BE2C (cell line): ENCODE measurements at regions not wholly inside any gene's neighbourhood (a gene's known extent, or its start where the extent isn't known, plus 50 kb on each side); places are given as distances from the start of the nearest gene placed in this dataset.

Source experiments
- DNase-seq: peaks from one replicate; pipeline ENCODE4 v3.0.0-alpha.2; 2020
- H3K27me3 ChIP-seq: fragments of 250-450 bp; sonication (Bioruptor Pico); 2 replicates; pipeline ENCODE4 v1.5.1; 2020; ENCODE audit warnings: mild to moderate bottlenecking
- H3K36me3 ChIP-seq: fragments of 250-450 bp; sonication (Bioruptor Pico); 2 replicates; pipeline ENCODE4 v1.5.1; 2020; ENCODE audit warnings: mild to moderate bottlenecking
- H3K4me1 ChIP-seq: fragments of 250-450 bp; sonication (Bioruptor Pico); 2 replicates; pipeline ENCODE4 v1.5.1; 2020
- H3K4me3 ChIP-seq: 2 replicates; pipeline ENCODE4 v1.5.1; 2011; ENCODE audit warnings: low read depth, low read length
- H3K9me3 ChIP-seq: fragments of 250-450 bp; sonication (Bioruptor Pico); 2 replicates; pipeline ENCODE4 v1.5.1; 2020
- TF ChIP-seq, protein P1 (sequence below): IDR thresholded peaks from 2 replicates; pipeline ENCODE4 v1.5.1; 2012; ENCODE audit warnings: mild to moderate bottlenecking, low read depth, low read length

DNA sequence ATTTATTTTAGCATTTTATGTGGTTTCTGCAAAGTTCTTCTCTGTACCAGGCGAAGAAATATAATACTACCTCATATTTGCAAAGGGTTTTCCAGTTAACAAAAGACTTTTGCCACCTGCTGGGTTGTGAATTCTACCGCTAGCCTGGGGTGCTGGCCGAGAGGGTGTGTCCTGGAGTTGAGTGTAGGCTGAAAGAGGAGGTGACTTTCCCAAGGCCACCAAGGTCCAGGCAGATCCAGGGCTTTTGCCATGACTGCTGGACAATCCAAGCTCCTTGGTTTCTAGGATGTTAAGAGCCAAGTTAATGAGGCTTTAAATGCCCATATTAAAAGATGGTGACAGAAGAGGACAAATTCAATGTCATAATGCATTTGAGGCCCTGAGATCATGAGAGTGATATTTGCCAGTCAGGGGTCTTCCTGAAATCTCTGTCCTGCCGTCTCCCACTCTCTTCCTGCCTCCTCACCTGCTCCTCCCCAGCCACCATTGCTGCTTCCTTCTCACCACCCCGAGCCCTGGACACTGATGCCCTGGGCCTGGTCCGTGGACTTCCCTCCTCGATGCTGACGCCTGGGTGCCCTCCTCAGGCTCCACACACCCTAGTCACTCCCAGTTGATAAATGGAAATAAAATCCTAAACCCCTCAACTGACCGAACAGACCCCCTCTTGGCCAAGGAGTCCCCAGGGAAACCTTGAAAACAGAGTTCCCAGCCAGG is 825.6 kb downstream of the TBC1D22A start:
- TF ChIP-seq, protein P1, sequence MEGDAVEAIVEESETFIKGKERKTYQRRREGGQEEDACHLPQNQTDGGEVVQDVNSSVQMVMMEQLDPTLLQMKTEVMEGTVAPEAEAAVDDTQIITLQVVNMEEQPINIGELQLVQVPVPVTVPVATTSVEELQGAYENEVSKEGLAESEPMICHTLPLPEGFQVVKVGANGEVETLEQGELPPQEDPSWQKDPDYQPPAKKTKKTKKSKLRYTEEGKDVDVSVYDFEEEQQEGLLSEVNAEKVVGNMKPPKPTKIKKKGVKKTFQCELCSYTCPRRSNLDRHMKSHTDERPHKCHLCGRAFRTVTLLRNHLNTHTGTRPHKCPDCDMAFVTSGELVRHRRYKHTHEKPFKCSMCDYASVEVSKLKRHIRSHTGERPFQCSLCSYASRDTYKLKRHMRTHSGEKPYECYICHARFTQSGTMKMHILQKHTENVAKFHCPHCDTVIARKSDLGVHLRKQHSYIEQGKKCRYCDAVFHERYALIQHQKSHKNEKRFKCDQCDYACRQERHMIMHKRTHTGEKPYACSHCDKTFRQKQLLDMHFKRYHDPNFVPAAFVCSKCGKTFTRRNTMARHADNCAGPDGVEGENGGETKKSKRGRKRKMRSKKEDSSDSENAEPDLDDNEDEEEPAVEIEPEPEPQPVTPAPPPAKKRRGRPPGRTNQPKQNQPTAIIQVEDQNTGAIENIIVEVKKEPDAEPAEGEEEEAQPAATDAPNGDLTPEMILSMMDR = no peak
- Histone ChIP-seq H3K27me3 (no peaks in the 10 kb centered on the region), H3K36me3 (no peaks in the 10 kb centered on the region), H3K4me3 (no peak overlapping the region), H3K9me3 (no peaks in the 10 kb centered on the region), H3K4me1 (no peaks in the 10 kb centered on the region)
- DNase-seq = no peak

DNA sequence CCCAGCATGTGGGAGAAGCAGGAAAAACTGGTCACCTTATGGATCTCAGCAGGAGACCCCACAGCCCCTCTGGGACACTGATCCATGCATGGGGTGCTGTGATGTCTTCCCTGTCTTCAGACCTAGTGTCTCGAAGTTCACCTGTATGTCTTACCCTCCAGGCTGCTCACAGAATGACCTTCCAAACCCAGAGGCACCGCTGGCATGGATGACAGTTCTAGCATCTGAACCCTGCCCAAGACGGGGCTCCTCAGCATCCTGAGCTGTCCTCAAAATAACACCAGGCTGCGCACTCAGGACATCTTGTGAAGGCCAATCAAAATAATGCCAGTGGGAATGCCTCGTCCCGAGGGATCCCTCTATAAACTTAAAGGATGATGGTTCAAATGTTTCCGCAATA is 824.9 kb downstream of the TBC1D22A start:
- H3K4me1 ChIP-seq = no peaks in the 10 kb centered on the region
- no peaks in the 10 kb centered on the region for H3K36me3 ChIP-seq
- TF ChIP-seq, protein P1 = no peak
- no peak for DNase-seq
- H3K27me3 ChIP-seq = no peaks in the 10 kb centered on the region
- H3K9me3 ChIP-seq = no peaks in the 10 kb centered on the region
- H3K4me3 ChIP-seq = no peak overlapping the region

DNA sequence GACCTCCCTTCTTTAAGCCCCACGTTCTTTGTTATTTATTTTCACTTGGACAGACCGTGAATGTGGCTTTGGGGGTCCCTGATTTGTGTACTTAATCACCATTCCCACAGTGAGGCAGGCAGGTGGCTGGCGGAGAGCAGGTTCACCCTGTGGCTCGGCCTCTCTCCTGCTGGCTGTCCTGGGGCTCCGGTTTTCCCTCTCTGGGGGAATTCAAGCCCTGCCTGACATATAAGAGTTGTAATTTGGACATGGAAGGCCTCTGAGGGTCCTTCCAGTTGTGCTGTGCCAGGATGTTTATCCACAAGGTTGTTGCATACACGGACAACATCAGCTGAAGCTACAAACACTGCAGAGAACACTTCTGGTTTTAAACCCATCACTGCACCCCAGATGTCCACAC is 824.5 kb downstream of the TBC1D22A start:
- no peaks in the 10 kb centered on the region for H3K4me1 ChIP-seq
- no peak overlapping the region for H3K4me3 ChIP-seq
- DNase-seq = no peak
- no peaks in the 10 kb centered on the region for H3K27me3 ChIP-seq
- no peaks in the 10 kb centered on the region for H3K36me3 ChIP-seq
- H3K9me3 ChIP-seq = no peaks in the 10 kb centered on the region
- TF ChIP-seq, protein P1 = no peak

DNA sequence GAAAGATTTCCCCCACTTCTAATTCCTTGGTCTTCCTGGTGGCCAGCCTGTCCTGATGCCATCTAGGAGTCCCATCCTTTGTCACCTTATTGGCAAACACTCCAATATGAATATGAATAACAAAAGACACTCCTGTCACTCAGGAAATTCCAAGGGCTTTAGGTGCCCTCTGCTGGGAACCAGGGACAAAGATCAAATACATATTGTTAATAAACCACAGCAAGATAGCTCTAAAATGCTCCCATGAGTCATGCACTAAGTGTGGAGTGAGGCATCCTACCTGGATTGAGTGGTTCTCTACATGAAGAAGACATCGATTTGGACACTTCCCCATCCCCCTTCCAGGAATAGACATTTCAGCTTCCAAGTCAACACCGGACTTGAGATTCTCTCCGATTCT is 823.6 kb downstream of the TBC1D22A start:
- TF ChIP-seq, protein P1 = no peak
- no peak for DNase-seq

DNA sequence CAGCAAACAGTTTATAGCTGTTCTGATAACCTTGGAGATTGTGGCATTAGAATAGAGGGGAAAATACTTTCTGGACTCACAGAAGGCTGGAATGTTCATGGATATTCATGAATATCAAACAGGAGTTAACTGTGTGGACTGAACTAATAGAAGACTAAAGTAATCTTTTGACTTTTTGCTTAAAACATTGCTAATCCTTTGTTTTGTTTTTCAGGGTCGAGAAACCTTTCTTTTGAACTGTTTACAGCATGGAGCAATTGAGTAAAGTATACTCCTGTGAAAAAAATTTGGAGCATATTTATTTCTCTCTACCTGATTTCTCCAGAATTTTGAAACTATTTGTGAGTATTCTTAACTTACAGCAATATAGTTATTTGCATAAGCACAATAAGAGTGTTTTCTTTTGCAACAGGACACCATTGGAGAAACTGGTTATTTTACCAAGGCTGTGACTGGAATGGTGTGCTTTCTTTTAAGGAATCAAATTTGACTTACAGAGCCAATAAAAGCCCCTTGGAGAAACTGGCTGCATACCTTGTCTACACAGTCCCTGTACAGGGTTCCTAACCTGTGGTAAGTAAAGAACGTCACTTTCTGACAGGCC is 821.6 kb downstream of the TBC1D22A start:
- H3K4me1 ChIP-seq = no peaks in the 10 kb centered on the region
- no peaks in the 10 kb centered on the region for H3K36me3 ChIP-seq
- TF ChIP-seq, protein P1 = no peak
- no peaks in the 10 kb centered on the region; the same call in 1 of the 2 replicates for H3K9me3 ChIP-seq
- DNase-seq = no peak
- no peak overlapping the region for H3K4me3 ChIP-seq
- no peaks in the 10 kb centered on the region for H3K27me3 ChIP-seq

More for the DNA sequence above, 823.6 kb downstream of the TBC1D22A start:
- no peaks in the 10 kb centered on the region for H3K27me3 ChIP-seq
- no peaks in the 10 kb centered on the region for H3K36me3 ChIP-seq
- H3K9me3 ChIP-seq = no peaks in the 10 kb centered on the region; the same call in 1 of the 2 replicates
- H3K4me3 ChIP-seq = no peak overlapping the region
- no peaks in the 10 kb centered on the region for H3K4me1 ChIP-seq

DNA sequence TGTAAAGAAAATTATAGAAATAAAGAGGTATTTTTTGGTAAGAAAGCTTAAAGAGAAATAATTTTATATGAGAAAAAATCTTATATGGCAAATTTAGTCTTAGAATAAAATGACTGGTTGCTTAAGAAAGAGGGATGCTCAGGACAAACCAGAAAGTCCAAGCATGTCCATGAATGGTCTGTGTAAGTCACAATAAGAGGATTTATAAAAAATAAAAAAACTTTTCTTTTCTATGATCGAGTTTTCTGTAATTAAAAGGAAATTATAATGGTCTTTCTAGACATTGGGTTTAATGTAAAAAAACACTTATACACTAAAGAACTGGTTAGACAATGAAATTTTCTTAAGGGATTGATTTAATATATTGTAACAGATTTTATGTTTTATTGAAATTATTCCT is 819.6 kb downstream of the TBC1D22A start:
- TF ChIP-seq, protein P1 = no peak
- Histone ChIP-seq H3K4me3 (no peak overlapping the region), H3K4me1 (no peaks in the 10 kb centered on the region), H3K27me3 (no peaks in the 10 kb centered on the region), H3K9me3 (no peaks in the 10 kb centered on the region; the same call in 1 of the 2 replicates), H3K36me3 (no peaks in the 10 kb centered on the region)
- DNase-seq = no peak
